Keratinocyte (primary cell): ENCODE measurements at regions not wholly inside any gene's neighbourhood (a gene's known extent, or its start where the extent isn't known, plus 50 kb on each side); places are given as distances from the start of the nearest gene placed in this dataset.

Experiments used
- CTCF ChIP-seq, 3 experiments: IDR thresholded peaks in 1 of 3; conservative IDR thresholded peaks in 1 of 3; optimal IDR thresholded peaks in 1 of 3; 2 replicates in 2 of 3; 3 replicates in 1 of 3; pipeline versions ENCODE3 to v1.5.1; 2011; ENCODE audit warnings: low read length in 3 of 3, mild to moderate bottlenecking in 3 of 3, moderate library complexity in 2 of 3, control low read depth in 1 of 3, inconsistent platforms in 1 of 3; ENCODE audit not compliant: insufficient read depth in 2 of 3; ENCODE audit errors: extremely low read depth in 1 of 3
- EZH2 ChIP-seq: IDR thresholded peaks from one replicate; pipeline ENCODE4 v1.6.1; 2012; ENCODE audit warnings: inconsistent platforms, mild to moderate bottlenecking, low read length, moderate library complexity

GRCh38 chr22:47309946-47310345, 547.5 kb downstream of the TBC1D22A start:
- no peak for TF ChIP-seq CTCF (optimal IDR thresholded peaks at IDR 0.05 in 1 of 3, IDR thresholded peaks at IDR 0.05 in 1 of 3, conservative IDR thresholded peaks at IDR 0.05 in 1 of 3; ENCODE audit: extremely low read depth in 1 of 3, insufficient read depth in 2 of 3, low read length in 3 of 3)
- no peak for TF ChIP-seq EZH2
